GM18502 (cell line): ENCODE measurements at regions not wholly inside any gene's neighbourhood (a gene's known extent, or its start where the extent isn't known, plus 50 kb on each side); places are given as distances from the start of the nearest gene placed in this dataset.

Experiments used
- ATAC-seq: cut with Tn5 transposase; IDR thresholded peaks from one replicate; pipeline ENCODE4 v1.9.1; 2021; ENCODE audit warnings: mild to moderate bottlenecking; ENCODE audit not compliant: unreplicated experiment, poor library complexity

- ATAC-seq, result no peak
Measured at GRCh38 chr6:84361372-84362192, 134.1 kb upstream of the CEP162 start.

- no peak for ATAC-seq
Measured at GRCh38 chr6:84360039-84360438, 132.6 kb upstream of the CEP162 start.

- no peak for ATAC-seq
Measured at GRCh38 chr6:84358581-84358980, 131.1 kb upstream of the CEP162 start.

GRCh38 chr6:84357631-84358030 lies 130.2 kb upstream of the CEP162 start:
- no peak for ATAC-seq

GRCh38 chr6:84356907-84357306 lies 129.5 kb upstream of the CEP162 start:
- ATAC-seq, result no peak

GRCh38 chr6:84353459-84354423 lies 126.3 kb upstream of the CEP162 start:
- no peak for ATAC-seq

GRCh38 chr6:84350397-84350796 lies 123.0 kb upstream of the CEP162 start:
- no peak for ATAC-seq

- ATAC-seq, result no peak
Measured at GRCh38 chr6:84349542-84349941, 122.1 kb upstream of the CEP162 start.

GRCh38 chr6:84348801-84349200 lies 121.4 kb upstream of the CEP162 start:
- ATAC-seq, result no peak

GRCh38 chr6:84346372-84346771 lies 118.9 kb upstream of the CEP162 start:
- no peak for ATAC-seq

- no peak for ATAC-seq
Measured at GRCh38 chr6:84344005-84344404, 116.6 kb upstream of the CEP162 start.

GRCh38 chr6:84340422-84340821 lies 113.0 kb upstream of the CEP162 start:
- ATAC-seq, result no peak

- no peak for ATAC-seq
Measured at GRCh38 chr6:84333842-84334241, 106.4 kb upstream of the CEP162 start.

GRCh38 chr6:84332139-84333034 lies 104.9 kb upstream of the CEP162 start:
- peak; percentile 97 for ATAC-seq

GRCh38 chr6:84330325-84330724 lies 102.9 kb upstream of the CEP162 start:
- ATAC-seq, result no peak

GRCh38 chr6:84329516-84329915 lies 102.1 kb upstream of the CEP162 start:
- ATAC-seq, result no peak

GRCh38 chr6:84329077-84329476 lies 101.6 kb upstream of the CEP162 start:
- no peak for ATAC-seq

GRCh38 chr6:84317463-84317862 lies 90.0 kb upstream of the CEP162 start:
- no peak for ATAC-seq

GRCh38 chr6:84314377-84314898 lies 87.0 kb upstream of the CEP162 start:
- ATAC-seq, result no peak

- ATAC-seq, result no peak
Measured at GRCh38 chr6:84309336-84309735, 81.9 kb upstream of the CEP162 start.
